ENCODE measurements at regions not wholly inside any gene's neighbourhood (a gene's known extent, or its start where the extent isn't known, plus 50 kb on each side); places are given as distances from the start of the nearest gene placed in this dataset.
"Not testable (repeated sequence)": the region's sequence is repeated elsewhere in the genome, so short reads cannot be mapped to it uniquely, and the experiment has no call there.

- no peak for DNase-seq
Measured at GRCh38 chr21:35982717-35983116, 77.6 kb downstream of the SETD4 start.

- no peak for DNase-seq
Measured at GRCh38 chr21:35981514-35982070, 78.7 kb downstream of the SETD4 start.

GRCh38 chr21:35980821-35981220, 79.5 kb downstream of the SETD4 start:
- DNase-seq = no peak

- DNase-seq = not testable (repeated sequence)
Measured at GRCh38 chr21:35977860-35978259, 82.5 kb downstream of the SETD4 start.

GRCh38 chr21:35976929-35977328, 83.4 kb downstream of the SETD4 start:
- DNase-seq = no peak

- no peak for DNase-seq
Measured at GRCh38 chr21:35976481-35976880, 83.8 kb downstream of the SETD4 start.

- DNase-seq = no peak
Measured at GRCh38 chr21:35974775-35975174, 85.6 kb downstream of the SETD4 start.

- DNase-seq = no peak
Measured at GRCh38 chr21:35971824-35972223, 88.5 kb downstream of the SETD4 start.

- DNase-seq = no peak
Measured at GRCh38 chr21:35969281-35969680, 91.0 kb downstream of the SETD4 start.

- no peak for DNase-seq
Measured at GRCh38 chr21:35968564-35968963, 91.8 kb downstream of the SETD4 start.

- no peak for DNase-seq
Measured at GRCh38 chr21:35965699-35966098, 94.6 kb downstream of the SETD4 start.

- DNase-seq = no peak
Measured at GRCh38 chr21:35963920-35964451, 96.3 kb downstream of the SETD4 start.

- no peak for DNase-seq
Measured at GRCh38 chr21:35962917-35963316, 97.4 kb downstream of the SETD4 start.

- no peak for DNase-seq
Measured at GRCh38 chr21:35954066-35954465, 106.3 kb downstream of the SETD4 start.

- DNase-seq = no peak
Measured at GRCh38 chr21:35953597-35953996, 106.7 kb downstream of the SETD4 start.

GRCh38 chr21:35952651-35953340, 107.5 kb downstream of the SETD4 start:
- DNase-seq = no peak

- no peak for DNase-seq
Measured at GRCh38 chr21:35948982-35949381, 111.3 kb downstream of the SETD4 start.

- no peak for DNase-seq
Measured at GRCh38 chr21:35945089-35945671, 115.1 kb downstream of the SETD4 start.

- no peak for DNase-seq
Measured at GRCh38 chr21:35943752-35944151, 116.6 kb downstream of the SETD4 start.

GRCh38 chr21:35942211-35943144, 117.8 kb downstream of the SETD4 start:
- no peak for DNase-seq

GRCh38 chr21:35940074-35940927, 120.0 kb downstream of the SETD4 start:
- DNase-seq = peak; percentile 59

GRCh38 chr21:35938446-35938845, 121.9 kb downstream of the SETD4 start:
- DNase-seq = no peak

All from kidney glomerular epithelial cell (primary cell).